RPMI8226 (cell line): ENCODE measurements at regions not wholly inside any gene's neighbourhood (a gene's known extent, or its start where the extent isn't known, plus 50 kb on each side); places are given as distances from the start of the nearest gene placed in this dataset.

ENCODE experiments used
- DNase-seq: peaks from one replicate; pipeline ENCODE4 v3.0.0-alpha.2; 2015

DNA sequence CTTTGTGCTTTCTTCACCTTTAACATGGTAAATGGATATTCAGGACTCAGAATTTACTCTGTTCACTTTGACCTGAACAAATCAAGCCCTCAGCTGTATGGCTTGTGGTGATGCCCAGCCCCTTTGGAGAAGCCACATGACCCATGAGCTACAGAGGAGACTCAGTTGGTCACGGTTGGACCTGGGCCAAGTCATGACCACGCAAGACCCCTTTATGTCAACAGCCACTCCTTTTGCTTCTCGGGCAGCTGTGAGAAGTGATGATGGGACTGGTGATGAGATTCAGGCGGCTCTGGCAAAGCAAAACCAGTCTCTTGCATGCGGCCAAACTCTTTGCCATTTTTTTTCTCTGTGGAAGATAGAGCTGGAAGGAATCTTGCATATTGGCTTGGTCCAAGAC is 96.5 kb upstream of the AJAP1 start:
- DNase-seq, result no peak

DNA sequence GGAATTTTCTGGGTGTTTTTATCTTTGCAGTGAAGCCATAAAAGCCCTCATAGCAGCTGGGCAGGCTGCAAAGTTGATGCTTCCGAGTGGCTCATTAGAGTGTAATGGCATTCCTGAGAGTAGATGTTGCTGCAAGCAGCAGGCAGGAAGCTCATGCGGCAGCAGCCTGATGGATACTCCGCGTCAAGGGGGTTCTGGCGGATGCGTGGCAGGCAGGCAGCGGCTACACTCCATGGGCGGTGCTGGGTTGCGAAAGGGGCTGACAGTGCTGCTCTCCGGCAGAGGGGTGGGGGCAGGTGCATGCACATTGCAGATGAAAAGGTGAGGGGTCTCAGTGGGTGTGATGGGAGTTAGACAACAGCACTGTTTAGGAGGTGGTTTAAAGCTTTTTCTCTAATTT is 93.2 kb upstream of the AJAP1 start:
- no peak for DNase-seq

DNA sequence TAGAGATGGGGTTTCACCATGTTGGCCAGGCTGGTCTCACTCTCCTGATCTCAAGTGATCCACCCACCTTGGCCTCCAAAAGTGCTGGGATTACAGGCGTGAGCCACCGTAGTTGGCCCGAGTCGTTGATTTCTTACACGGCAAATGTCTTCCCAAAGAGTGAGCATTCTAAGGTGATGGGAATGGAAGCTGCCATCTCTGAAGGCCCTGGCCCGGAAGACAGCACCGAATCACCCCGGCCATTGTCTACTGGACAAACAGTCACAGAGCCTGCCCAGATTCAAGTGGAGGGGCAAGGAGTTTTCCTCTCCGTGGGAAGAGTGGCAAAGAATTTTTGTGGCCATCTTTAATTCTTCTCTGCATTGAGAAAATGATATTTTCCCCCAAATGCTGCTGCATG is 92.1 kb upstream of the AJAP1 start:
- DNase-seq, result no peak

DNA sequence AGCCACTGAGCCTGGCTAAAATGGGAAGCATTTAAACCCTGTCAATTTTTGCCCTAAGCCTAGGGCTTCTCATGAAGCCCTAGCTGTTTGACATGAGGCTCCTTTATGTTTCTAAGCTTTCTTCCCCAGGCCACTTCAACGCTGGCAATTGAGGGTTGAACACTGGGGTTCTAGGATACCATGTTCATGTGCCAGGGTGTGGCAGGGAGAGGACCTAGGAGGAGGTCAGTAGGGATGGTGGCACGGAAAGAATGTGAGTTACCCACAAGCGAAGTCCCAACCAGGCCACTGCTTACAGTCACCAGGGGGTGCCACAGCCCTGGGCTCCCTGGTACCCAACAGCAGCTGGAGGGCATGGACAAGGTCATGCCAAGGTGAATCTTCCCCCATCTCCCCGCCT is 90.8 kb upstream of the AJAP1 start:
- no peak for DNase-seq

DNA sequence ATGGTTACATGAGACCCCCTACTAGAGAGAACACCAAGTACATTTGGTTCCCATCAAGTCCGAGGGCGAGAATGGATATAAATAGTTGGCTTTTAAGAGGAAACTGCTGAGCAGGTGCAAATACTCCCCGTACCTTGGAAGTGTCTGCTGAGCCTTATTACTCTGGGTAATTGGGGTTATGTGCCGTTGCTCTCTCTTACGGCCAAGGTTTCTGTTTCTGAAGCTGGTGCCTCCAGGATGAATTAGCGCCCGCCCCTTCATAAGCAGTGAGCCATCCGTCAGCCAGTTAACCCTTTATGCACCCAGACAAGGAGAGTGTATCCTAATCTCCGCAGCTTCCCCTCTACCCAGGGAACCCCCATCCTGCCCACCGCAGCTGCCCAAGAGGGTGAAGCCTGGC is 90.4 kb upstream of the AJAP1 start:
- peak; percentile 41 for DNase-seq

DNA sequence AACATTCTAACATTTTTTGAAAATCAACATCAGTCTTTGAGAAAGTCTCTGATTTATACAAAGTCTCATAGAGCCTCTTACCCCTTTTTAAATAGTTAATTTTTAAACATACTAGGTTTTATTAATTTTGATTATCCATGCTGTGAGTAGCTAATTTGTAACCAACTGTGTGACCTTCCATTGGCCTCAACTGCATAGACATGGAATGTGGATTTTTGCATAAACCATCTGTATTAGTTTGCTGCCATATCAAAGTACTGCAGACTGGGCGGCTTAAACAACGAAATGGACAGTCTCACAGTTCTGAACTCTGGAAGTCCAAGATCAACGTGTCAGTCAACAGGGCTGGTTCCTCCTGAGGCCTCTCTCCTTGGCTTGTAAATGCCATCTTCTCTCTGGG is 89.2 kb upstream of the AJAP1 start:
- DNase-seq, result no peak

DNA sequence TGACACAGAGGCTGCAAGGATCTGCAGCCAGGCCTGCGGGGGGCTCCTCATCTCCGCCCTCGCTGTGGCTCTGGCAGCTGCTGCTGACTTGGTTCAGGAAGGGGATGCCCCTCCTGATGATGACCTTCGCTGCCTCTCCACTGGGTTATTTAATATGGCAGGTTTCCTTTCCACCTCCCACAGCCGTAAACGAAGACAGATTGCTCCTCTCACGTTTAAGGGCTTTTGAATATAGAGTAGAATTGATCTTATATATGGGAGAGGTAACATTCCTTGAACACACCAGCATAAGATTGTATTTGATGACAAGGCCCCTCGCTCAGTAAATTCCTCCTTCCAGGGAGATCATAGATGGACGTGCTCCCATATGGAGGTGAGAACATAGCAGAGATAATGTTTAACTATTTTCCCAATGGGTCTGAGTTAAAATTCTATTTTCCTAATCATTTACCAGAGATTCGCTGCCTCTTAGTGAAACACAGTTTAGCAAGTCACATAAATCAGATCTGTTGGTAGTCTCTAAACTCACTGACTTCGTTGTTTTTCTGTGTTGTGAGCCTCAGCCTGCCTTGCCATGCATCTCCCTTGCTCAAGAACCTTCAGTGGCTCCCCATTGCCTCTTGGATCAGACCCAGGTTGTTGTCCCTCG is 88.5 kb upstream of the AJAP1 start:
- no peak for DNase-seq

DNA sequence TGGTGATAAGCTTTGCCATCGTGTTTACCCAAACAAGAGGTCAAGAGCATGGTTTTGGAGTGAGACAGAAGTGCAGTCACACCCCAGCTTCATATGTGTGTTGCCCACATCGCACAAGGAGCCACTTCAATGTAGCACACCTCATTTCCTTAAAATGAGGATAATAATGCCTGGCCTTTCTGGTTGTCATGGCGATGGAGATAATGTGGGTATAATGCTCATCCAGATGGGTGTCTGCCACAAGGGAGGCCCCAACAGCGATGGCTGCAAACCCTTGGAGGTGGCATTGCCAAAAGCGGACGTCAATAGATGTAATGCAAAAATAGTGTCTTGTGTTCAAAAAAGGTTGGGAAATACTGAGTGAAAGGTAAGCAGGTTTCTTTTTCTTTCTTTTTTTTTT is 83.1 kb upstream of the AJAP1 start:
- DNase-seq, result no peak

DNA sequence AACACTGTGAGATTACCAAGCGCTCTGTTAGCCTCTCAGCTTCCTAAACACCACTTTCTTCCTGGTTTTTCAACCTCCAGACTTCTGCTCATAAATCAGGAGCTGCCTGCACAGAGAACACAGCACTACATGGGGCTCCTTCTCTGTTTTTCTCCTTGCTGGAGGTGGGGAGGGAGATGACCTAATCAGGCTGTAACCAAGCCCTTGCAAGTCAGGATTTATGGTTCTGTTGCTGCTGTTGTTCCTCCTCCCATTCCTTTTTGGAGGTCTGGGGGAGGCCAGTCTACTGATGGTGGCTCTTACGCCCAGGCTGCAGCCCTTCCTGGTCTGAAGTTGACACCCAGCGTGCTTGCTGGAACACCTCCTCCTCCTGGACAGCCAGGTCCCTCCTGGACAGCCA is 80.9 kb upstream of the AJAP1 start:
- DNase-seq, result no peak

DNA sequence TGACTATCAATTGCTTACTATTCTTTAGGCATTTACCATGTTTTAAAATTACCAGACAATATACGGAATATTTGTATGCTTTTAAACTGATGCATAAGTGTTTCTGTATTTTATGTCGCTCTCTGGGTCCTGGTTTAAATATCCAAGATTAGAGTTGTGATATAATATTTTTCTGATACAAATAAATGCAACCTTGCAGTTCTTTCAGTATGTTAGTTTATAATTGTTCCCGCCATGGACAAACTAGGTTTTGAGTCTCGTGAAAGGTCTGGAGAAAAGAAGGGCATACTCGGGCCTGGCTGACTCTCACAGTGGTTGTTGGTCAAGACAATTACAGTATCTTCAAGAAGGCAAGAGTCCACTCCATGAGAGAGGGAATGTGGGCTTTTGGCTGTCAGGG is 72.6 kb upstream of the AJAP1 start:
- DNase-seq, result no peak

DNA sequence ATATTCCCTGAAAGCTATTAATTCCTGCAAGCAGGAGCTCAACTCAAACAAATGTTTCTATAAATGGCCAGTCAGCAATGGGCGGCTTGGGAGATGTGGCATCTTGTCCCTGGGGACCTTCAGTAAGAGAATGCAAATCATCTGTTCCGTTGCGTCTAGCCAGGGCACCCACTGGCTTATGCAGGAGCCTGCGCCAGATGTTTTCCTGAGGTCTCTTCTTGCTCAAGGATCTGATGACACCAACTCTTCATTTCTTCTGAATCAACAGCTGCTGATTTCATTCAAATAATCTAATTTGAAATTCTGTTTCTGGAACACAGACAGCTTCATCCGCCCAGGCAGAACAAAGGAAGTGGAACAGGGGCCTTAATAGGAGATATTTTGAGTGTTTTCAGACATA is 70.0 kb upstream of the AJAP1 start:
- no peak for DNase-seq

DNA sequence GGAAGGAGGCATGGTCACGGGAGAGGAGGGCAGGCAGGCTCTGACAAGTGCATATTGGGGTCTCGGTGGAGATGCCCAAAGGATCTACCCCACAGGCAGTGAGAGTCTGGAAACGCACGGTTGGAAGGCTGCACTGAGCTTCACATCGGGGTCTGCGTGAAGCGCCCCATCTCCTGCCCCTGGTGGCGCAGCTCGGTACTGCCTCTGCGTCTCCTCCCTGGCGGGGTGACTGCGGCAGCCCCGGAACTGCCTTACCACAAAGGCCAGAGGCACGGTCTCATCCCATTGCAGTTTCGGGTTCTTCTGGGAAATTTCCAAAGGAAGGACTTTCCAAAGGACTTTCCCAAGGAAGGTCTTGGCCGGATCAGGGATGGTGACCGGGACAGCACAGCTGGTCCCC is 69.2 kb upstream of the AJAP1 start:
- DNase-seq, result peak; percentile 63

DNA sequence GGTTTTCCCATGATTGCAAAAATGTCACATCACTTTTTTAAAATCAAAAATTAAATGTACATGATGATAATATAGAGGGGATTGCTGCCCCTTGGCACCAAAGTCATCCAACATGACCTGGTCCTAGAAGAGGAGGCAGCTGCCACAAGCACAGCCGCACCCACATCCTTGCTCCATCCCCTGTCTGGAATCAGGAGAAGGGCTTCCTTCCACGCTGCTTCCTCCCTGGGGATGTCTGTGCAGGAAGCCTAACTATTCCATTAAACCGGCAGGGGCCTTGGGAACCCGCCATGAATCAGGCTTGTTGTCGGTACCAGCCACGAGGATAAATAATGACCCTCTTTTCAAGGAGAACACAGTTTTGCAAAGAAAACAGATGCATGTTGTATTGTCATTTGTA is 68.7 kb upstream of the AJAP1 start:
- DNase-seq, result no peak

DNA sequence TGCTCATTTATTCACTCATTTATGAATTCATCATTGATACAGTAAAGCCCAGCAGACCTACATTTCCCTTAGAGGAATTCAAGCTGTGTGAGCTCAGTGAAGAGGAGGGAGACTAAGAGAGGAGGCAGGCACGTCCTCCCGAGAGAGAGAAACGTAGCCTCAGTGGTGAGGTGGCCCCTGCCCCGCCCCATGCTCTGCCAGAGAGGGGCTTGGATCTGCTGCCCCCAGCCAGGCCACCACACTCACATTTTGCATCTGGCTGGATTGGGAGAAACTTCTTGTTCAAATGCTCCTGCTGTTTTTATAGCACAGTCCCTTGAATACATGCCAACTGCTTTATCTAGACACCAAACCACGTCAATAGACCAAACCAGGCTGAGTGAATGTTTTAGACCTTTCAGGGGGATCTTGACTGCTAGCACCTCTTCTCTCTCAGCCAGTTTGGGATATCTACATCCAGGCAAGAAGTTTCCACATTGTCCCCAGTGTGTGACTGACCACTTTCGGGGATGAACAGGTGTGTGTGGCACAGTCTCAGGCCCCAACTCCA is 67.7 kb upstream of the AJAP1 start:
- DNase-seq, result no peak

DNA sequence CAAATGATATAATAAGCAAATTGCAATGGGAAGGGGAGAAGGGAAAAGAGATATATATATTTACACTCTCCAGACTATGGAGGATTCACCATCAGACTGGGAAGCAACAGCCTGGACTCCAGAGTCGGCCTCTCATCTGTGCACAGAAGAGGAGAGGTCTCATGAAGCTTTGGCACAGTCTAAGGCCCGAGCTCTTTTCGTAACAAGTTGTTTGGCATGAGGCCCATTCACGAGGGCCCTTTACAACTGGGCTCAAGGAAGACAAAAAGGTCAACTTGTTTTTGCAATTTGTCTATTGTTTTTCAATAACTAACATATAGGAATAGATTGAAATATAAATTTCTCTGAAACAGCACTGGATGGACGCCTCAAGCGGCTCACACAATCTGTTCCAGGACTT is 66.7 kb upstream of the AJAP1 start:
- no peak for DNase-seq

DNA sequence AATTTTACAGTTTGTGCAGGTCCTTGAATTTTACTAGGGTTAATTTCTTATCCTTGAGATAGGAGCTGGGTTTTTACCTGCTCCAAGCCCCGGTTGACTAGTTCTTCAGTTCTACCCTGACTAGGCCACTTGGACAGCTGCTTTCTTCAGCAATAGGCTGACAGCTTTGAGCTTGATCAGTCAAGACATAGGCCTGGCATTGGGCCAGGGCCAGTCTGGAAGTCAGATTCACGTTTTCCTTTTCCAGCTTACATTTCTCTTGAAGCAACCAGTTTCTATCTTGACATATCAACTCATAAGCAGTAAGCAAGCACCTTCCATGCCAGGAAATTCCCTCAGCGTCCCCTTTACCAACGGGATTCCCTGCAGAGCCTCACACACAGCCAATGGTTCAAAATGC is 63.7 kb upstream of the AJAP1 start:
- no peak for DNase-seq

DNA sequence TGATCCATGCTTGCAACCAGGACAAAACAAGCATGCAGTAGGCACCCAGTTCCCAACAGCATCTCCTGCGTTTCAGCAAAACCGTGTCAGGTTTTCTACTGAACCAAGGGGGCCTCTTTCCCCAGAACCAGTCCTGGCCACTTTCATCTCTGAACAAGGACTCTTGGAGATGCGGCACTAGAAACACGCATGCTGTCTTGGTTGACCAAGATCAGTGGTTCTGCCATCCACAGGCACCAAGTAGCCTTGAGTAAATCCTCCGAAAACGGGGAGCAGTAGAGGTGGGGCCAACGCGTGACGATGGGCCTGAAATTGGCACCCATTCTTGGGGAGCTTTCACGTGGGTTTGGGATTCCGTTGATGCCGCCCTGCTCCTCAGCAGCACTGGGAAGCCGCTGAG is 62.5 kb upstream of the AJAP1 start:
- DNase-seq, result no peak

DNA sequence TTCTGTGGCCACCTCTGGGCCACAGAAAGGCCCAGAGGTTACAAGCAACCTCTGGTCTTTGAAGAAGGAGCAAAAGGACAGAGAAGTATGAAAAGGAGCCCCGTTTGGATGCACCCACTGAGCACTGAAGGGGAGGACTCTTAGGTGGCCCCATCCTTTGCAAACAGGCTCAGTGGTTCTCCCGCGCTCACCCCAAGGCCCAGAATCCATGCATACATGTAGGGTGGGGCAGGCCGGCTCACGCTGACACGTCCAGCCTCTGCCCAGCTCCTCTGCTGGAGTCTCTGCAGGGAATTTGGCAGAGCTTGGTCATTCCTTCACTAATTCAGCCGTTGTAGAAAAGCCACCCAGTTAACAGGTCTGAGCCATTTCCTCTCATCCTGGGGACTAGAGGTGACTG is 61.3 kb upstream of the AJAP1 start:
- DNase-seq, result no peak

DNA sequence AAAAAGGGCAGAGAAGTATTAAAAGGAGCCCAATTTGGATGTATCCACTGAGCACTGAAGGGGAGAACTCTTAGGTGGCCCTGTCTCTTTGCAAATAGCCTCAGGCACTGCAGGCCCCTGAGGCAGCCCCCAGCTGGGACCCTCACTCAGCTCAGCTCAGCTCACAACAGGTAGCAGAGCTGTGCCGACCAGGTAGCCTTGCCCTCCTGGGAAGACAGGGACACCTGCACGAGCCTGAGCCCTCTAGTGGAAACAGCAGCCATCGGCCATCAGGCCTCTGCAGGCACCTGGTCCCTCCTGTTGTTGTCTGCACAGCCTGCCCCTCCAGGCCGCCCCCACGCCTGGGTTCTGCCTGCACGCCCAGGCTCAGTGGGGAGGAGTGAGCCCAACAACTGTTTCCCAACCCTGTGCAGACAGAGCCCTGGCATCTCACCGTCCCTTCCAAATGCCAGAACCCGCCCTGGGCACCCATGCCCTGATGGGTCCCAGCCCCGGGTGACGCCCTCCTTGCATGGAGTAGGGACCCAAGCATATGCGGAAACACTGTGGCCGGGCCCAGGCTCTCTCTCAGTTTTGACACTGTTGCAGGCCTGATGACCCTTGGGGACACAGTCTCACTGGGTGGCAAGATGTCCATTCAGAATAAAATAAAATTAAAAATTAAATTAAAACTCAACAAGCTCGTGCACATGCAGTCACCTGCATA is 60.0 kb upstream of the AJAP1 start:
- DNase-seq, result peak; percentile 21

DNA sequence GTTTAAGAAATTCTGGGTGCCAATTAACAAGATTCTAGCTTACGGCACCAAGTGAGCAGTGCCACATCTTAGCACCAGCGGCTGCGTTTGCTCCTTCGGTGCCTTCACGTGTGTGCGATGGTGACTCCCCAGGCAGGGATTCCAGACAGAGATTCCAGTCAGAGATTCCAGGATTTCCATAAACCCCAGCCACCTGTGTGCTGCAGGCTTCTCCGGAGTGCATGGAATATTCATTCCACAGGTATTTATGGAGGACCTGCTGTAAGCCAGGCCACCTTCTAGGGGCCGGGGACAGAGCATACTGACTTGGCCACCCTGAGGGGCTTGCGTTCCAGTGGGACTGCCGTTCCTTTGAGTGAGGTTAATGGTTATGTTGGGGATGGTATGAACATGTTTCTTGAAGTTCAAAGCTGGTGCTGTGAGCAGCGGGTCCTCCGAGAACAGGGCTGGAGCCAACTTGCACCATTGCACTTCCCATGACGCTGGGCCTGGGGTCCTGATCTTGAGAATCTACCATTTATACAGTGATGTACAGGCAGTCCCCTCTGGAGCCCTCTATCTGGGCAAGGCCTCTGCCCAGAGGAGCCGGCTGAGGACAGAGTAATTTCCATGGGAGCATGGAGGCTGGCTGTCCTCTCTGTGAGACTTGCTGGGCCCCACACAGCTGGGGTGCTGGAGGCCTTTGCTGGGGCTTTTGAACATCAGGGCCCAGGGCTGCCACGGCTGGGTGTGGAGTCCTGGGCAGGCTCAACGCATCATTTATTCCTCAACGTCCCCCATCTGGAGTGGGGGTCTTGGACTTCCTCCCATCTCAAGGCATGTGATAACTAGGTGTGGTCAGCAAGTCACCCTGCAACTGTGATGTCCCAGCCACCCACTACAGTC is 58.8 kb upstream of the AJAP1 start:
- DNase-seq, result no peak

DNA sequence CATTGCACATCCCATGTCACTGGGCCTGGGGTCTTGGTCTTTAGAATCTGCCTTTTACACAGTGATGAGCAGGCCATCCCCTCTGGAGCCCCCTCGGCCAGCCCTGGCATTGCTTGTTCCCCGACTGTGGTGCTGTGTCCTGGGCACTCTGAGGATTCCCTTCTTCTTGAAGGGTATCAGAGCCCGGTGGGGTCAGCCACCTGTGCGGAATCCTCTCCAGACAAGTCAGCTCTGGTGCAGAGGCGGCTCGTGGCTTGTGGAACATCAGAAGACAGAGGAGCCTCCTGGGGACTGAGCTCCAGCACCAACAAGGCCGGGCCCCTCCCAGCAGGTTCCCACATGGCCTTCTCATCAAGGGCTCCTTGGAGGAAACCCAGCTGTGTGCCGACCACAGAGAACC is 57.9 kb upstream of the AJAP1 start:
- DNase-seq, result no peak

DNA sequence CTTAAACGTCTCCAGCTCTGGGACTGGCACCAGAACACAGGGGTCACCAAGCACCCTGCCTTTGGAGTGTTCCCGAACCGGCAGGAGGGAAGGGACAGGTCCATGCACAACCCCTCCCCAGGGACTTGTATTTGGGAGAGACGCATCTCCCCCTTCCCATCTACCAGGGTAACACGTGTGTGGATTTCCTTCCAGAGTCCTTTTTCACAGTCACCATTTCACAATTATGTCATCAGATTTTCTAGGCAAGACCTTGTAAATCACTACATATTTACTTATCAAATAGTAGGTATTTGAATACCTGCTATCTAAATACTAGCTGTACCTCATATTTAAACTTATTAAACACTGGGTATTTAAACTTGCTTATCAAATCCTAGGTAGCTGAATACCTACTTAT is 57.4 kb upstream of the AJAP1 start:
- DNase-seq, result no peak

DNA sequence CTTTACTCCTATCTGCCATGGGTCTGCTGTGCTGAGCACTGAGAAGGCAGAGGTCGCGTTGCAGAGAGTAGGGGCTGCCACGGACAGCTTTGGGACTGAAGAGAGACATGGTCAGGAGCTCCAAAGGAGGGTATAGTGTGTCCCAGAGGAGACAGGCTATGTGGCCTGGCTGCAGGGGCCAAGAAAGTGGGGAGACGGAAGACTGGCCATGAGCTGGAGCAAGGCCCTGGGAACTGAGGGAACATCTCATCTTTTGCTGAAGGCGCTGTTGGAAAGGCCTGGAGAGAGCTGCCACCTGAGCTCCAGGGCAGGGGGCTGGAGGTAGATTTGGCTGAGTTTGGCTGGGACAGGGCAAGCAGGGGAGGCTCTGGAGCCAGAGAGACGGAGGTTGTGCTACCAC is 55.8 kb upstream of the AJAP1 start:
- no peak for DNase-seq

DNA sequence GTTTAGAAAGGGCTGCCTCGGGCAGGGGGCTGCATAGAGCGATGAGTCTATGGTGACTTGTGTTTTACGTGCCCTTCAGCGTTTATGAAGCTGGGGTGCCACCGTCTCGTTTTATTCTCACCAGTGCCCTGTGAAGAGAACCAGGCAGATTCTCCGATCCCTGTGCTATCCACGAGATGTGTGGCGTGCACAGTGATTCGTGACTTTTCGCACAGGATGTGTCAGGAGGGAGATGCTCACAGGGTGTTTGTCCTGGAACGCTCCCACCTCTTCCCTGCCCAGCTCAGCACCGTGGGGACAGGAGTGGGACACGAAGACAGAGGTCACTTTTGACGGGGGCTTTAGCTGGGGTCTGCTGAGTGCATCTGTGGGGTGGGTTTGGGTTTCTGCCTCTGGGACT is 54.9 kb upstream of the AJAP1 start:
- DNase-seq, result no peak
